WTC11 (cell line): ENCODE measurements at regions not wholly inside any gene's neighbourhood (a gene's known extent, or its start where the extent isn't known, plus 50 kb on each side); places are given as distances from the start of the nearest gene placed in this dataset.

Experiments
- ATAC-seq: fragments of 200-7000 bp; cut with Tn5 transposase; 2 replicates; pipeline ENCODE4 v1.10.0; 2021; ENCODE audit warnings: mild to moderate bottlenecking, moderate library complexity
- CTCF ChIA-PET: fragments of 300-600 bp; sonication (Branson Sonifier 250); formaldehyde crosslinking; loops from one replicate; lab custom pipeline; 2021; ENCODE audit warnings: antibody characterized with exemption; lab: Charles Lee
- POLR2A ChIA-PET: fragments of 350-600 bp; sonication (Branson Sonifier 250); formaldehyde crosslinking; loops from one replicate; lab custom pipeline; 2021; ENCODE audit warnings: antibody characterized with exemption; lab: Charles Lee
- DNase-seq: peaks from one replicate; pipeline ENCODE4 v3.0.0; 2021; ENCODE audit warnings: low spot score
- H3K27ac Mint-ChIP-seq: 2 replicates; pipeline ENCODE4 v1.8.0; 2021; ENCODE audit warnings: mixed read lengths
- H3K27me3 Mint-ChIP-seq: 2 replicates; pipeline ENCODE4 v1.8.0; 2021; ENCODE audit warnings: low read depth, mild to moderate bottlenecking, moderate library complexity, mixed read lengths
- H3K36me3 Mint-ChIP-seq: 2 replicates; pipeline ENCODE4 v1.8.0; 2021; ENCODE audit warnings: mixed read lengths
- H3K4me1 Mint-ChIP-seq: 2 replicates; pipeline ENCODE4 v1.8.0; 2022; ENCODE audit warnings: mixed read lengths
- H3K4me3 Mint-ChIP-seq: 2 replicates; pipeline ENCODE4 v1.8.0; 2021; ENCODE audit warnings: mild to moderate bottlenecking, moderate library complexity, mixed read lengths
- H3K9me3 Mint-ChIP-seq: 2 replicates; pipeline ENCODE4 v1.8.0; 2021; ENCODE audit warnings: mixed read lengths
- CREM ChIP-seq: sonication (generic); formaldehyde crosslinking; IDR thresholded peaks from 2 replicates; pipeline ENCODE4 v1.8.1; 2022; ENCODE audit warnings: mild to moderate bottlenecking, missing genetic modification reagents, moderate library complexity
- FOXP1 ChIP-seq: sonication (generic); formaldehyde crosslinking; IDR thresholded peaks from 2 replicates; pipeline ENCODE4 v1.8.0; 2022; ENCODE audit warnings: missing genetic modification reagents, mild to moderate bottlenecking, moderate library complexity, borderline replicate concordance
- MYBL2 ChIP-seq: sonication (generic); formaldehyde crosslinking; IDR thresholded peaks from 2 replicates; pipeline ENCODE4 v1.8.1; 2023; ENCODE audit warnings: mild to moderate bottlenecking, moderate library complexity, missing genetic modification reagents
- NR1H2 ChIP-seq: sonication (generic); formaldehyde crosslinking; IDR thresholded peaks from 2 replicates; pipeline ENCODE4 v1.9.0; 2021; ENCODE audit warnings: mild to moderate bottlenecking, moderate library complexity, missing genetic modification reagents
- SMAD3 ChIP-seq: sonication (generic); formaldehyde crosslinking; IDR thresholded peaks from 2 replicates; pipeline ENCODE4 v1.8.0; 2022; ENCODE audit warnings: missing genetic modification reagents, mild to moderate bottlenecking, borderline replicate concordance
- SMAD4 ChIP-seq: sonication (generic); formaldehyde crosslinking; IDR thresholded peaks from 2 replicates; pipeline ENCODE4 v1.8.0; 2022; ENCODE audit warnings: mild to moderate bottlenecking, missing genetic modification reagents
- SOX15 ChIP-seq: fragments of 250-450 bp; sonication (Bioruptor Pico); IDR thresholded peaks from 2 replicates; pipeline ENCODE4 v1.9.0; 2021; ENCODE audit warnings: mild to moderate bottlenecking
- SP1 ChIP-seq: sonication (generic); formaldehyde crosslinking; conservative IDR thresholded peaks from 2 replicates; pipeline ENCODE4 v1.8.1; 2022; ENCODE audit warnings: missing genetic modification reagents
- ZNF121 ChIP-seq: sonication (generic); formaldehyde crosslinking; IDR thresholded peaks from 2 replicates; pipeline ENCODE4 v1.8.0; 2023; ENCODE audit warnings: missing genetic modification reagents
- ZNF396 ChIP-seq: fragments of 250-450 bp; sonication (Bioruptor Pico); IDR thresholded peaks from 2 replicates; pipeline ENCODE4 v1.8.0; 2021; ENCODE audit warnings: mild to moderate bottlenecking, moderate library complexity, borderline replicate concordance
- TF ChIP-seq, protein P1 (sequence below): sonication (generic); formaldehyde crosslinking; IDR thresholded peaks from 2 replicates; pipeline ENCODE4 v1.8.0; 2022; ENCODE audit warnings: mild to moderate bottlenecking, missing genetic modification reagents
- TF ChIP-seq, protein P2 (sequence below): sonication (generic); formaldehyde crosslinking; IDR thresholded peaks from 2 replicates; pipeline ENCODE4 v1.8.0; 2023; ENCODE audit warnings: mild to moderate bottlenecking, missing genetic modification reagents
- TF ChIP-seq, protein P3 (sequence below): sonication (generic); formaldehyde crosslinking; IDR thresholded peaks from 2 replicates; pipeline ENCODE4 v1.8.0; 2022; ENCODE audit warnings: mild to moderate bottlenecking, missing genetic modification reagents
- TF ChIP-seq, protein P4 (sequence below): fragments of 250-450 bp; sonication (Bioruptor Pico); IDR thresholded peaks from 2 replicates; pipeline ENCODE4 v1.9.0; 2021; ENCODE audit warnings: mild to moderate bottlenecking
- TF ChIP-seq, protein P5 (sequence below): sonication (generic); formaldehyde crosslinking; IDR thresholded peaks from 2 replicates; pipeline ENCODE4 v1.8.1; 2023; ENCODE audit warnings: mild to moderate bottlenecking, missing genetic modification reagents, borderline replicate concordance
- TF ChIP-seq, protein P6 (sequence below): sonication (generic); formaldehyde crosslinking; IDR thresholded peaks from 2 replicates; pipeline ENCODE4 v1.8.1; 2023; ENCODE audit warnings: mild to moderate bottlenecking, missing genetic modification reagents
- TF ChIP-seq, protein P7 (sequence below): sonication (generic); formaldehyde crosslinking; IDR thresholded peaks from 2 replicates; pipeline ENCODE4 v1.8.1; 2023; ENCODE audit warnings: mild to moderate bottlenecking, moderate library complexity, missing genetic modification reagents

DNA sequence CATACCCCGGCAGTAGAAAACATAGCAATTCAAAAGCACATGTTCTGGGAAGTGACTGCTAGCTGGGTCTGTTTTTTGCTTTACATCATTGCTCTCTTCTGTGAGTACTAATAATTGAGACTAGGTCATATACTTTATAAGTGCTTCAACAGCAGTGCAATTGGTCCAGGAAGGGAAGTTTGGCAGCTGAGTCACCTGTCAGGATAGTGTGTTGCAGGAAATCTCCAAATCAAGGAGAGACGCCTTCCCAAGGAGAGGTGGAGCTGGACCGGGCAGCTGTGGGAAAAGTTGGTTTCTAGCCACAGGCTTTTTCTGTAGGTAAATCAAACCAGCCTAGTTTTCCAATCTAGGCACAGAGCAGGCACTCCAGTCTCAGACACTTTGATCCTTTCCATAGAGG, 330.1 kb downstream of the ENC1 start (continued):
- TF ChIP-seq, protein P1, sequence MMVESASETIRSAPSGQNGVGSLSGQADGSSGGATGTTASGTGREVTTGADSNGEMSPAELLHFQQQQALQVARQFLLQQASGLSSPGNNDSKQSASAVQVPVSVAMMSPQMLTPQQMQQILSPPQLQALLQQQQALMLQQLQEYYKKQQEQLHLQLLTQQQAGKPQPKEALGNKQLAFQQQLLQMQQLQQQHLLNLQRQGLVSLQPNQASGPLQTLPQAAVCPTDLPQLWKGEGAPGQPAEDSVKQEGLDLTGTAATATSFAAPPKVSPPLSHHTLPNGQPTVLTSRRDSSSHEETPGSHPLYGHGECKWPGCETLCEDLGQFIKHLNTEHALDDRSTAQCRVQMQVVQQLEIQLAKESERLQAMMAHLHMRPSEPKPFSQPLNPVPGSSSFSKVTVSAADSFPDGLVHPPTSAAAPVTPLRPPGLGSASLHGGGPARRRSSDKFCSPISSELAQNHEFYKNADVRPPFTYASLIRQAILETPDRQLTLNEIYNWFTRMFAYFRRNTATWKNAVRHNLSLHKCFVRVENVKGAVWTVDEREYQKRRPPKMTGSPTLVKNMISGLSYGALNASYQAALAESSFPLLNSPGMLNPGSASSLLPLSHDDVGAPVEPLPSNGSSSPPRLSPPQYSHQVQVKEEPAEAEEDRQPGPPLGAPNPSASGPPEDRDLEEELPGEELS (CRISPR knock-in tag): no peak
- TF ChIP-seq CREM (CRISPR knock-in tag): no peak
- TF ChIP-seq, protein P2, sequence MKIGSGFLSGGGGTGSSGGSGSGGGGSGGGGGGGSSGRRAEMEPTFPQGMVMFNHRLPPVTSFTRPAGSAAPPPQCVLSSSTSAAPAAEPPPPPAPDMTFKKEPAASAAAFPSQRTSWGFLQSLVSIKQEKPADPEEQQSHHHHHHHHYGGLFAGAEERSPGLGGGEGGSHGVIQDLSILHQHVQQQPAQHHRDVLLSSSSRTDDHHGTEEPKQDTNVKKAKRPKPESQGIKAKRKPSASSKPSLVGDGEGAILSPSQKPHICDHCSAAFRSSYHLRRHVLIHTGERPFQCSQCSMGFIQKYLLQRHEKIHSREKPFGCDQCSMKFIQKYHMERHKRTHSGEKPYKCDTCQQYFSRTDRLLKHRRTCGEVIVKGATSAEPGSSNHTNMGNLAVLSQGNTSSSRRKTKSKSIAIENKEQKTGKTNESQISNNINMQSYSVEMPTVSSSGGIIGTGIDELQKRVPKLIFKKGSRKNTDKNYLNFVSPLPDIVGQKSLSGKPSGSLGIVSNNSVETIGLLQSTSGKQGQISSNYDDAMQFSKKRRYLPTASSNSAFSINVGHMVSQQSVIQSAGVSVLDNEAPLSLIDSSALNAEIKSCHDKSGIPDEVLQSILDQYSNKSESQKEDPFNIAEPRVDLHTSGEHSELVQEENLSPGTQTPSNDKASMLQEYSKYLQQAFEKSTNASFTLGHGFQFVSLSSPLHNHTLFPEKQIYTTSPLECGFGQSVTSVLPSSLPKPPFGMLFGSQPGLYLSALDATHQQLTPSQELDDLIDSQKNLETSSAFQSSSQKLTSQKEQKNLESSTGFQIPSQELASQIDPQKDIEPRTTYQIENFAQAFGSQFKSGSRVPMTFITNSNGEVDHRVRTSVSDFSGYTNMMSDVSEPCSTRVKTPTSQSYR: no peak

DNA sequence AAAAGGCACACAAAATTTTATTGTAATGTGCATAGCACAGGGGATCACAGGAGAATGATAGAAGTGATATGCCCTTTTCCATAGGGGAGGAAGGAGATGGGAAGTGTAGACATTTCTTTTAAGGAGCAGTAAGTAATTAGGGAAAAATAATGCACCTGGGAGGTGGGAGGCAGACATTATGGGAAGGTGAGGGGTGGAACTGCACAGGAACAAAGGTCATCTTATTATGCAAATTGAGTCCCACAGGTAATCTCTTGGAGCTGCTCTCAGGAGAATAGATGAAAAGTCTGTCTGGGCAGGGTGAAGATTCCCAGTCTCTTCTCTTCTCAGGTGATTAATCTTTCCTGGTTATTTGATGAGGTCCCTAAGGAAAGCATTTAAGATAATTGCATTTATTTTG, 331.5 kb downstream of the ENC1 start:
- ChIA-PET CTCF (interaction anchor here (0.8 kb wide), 1 partner anchor 332 kb away, joined by 4 read pairs; the partner anchor contains the start of gene ENC1), POLR2A (no interaction called here)
- Mint-ChIP-seq H3K9me3 (no peaks in the 10 kb centered on the region; the same call in none of the 2 replicates), H3K4me1 (no peaks in the 10 kb centered on the region), H3K27me3 (no peaks in the 10 kb centered on the region), H3K4me3 (no peak overlapping the region), H3K27ac (no peak overlapping the region), H3K36me3 (no peaks in the 10 kb centered on the region)
- DNase-seq: no peak
- TF ChIP-seq, protein P3, sequence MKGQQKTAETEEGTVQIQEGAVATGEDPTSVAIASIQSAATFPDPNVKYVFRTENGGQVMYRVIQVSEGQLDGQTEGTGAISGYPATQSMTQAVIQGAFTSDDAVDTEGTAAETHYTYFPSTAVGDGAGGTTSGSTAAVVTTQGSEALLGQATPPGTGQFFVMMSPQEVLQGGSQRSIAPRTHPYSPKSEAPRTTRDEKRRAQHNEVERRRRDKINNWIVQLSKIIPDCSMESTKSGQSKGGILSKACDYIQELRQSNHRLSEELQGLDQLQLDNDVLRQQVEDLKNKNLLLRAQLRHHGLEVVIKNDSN: no peak
- TF ChIP-seq, protein P4, sequence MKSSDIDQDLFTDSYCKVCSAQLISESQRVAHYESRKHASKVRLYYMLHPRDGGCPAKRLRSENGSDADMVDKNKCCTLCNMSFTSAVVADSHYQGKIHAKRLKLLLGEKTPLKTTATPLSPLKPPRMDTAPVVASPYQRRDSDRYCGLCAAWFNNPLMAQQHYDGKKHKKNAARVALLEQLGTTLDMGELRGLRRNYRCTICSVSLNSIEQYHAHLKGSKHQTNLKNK (CRISPR knock-in tag): no peak
- TF ChIP-seq MYBL2 (no peak), ZNF121 (CRISPR knock-in tag) (no peak), FOXP1 (no peak)
- TF ChIP-seq, protein P5, sequence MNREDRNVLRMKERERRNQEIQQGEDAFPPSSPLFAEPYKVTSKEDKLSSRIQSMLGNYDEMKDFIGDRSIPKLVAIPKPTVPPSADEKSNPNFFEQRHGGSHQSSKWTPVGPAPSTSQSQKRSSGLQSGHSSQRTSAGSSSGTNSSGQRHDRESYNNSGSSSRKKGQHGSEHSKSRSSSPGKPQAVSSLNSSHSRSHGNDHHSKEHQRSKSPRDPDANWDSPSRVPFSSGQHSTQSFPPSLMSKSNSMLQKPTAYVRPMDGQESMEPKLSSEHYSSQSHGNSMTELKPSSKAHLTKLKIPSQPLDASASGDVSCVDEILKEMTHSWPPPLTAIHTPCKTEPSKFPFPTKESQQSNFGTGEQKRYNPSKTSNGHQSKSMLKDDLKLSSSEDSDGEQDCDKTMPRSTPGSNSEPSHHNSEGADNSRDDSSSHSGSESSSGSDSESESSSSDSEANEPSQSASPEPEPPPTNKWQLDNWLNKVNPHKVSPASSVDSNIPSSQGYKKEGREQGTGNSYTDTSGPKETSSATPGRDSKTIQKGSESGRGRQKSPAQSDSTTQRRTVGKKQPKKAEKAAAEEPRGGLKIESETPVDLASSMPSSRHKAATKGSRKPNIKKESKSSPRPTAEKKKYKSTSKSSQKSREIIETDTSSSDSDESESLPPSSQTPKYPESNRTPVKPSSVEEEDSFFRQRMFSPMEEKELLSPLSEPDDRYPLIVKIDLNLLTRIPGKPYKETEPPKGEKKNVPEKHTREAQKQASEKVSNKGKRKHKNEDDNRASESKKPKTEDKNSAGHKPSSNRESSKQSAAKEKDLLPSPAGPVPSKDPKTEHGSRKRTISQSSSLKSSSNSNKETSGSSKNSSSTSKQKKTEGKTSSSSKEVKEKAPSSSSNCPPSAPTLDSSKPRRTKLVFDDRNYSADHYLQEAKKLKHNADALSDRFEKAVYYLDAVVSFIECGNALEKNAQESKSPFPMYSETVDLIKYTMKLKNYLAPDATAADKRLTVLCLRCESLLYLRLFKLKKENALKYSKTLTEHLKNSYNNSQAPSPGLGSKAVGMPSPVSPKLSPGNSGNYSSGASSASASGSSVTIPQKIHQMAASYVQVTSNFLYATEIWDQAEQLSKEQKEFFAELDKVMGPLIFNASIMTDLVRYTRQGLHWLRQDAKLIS (CRISPR knock-in tag): no peak
- no peak for ATAC-seq

DNA sequence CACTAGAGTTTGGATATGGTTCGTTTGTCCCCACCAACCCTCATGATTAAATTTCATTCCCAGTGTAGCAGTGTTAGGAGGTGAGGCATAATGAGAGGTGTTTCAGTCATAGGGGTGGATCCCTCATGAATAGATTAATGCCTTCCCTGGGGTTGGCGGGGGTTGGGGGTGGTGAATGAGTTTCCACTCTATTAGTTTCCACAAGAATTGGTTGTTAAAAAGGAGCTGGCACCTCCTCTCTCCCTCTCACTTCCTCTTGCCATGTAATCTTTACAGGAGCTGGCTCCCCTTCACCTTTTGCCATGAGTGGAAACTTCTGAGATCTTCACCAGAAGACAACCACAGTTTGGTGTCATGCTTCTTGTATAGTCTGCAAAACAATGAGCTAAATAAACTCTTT, 333.7 kb downstream of the ENC1 start:
- Mint-ChIP-seq H3K9me3 (no peaks in the 10 kb centered on the region; the same call in none of the 2 replicates), H3K27me3 (no peaks in the 10 kb centered on the region), H3K4me3 (no peak overlapping the region), H3K27ac (no peak overlapping the region), H3K4me1 (no peaks in the 10 kb centered on the region), H3K36me3 (no peaks in the 10 kb centered on the region)
- ChIA-PET POLR2A (no interaction called here), CTCF (interaction anchor here (1.7 kb wide), 1 partner anchor 95 kb away, joined by 4 read pairs; no protein-coding TSS in a partner anchor)
- ATAC-seq (no peak), DNase-seq (no peak)
- TF ChIP-seq SP1 (CRISPR knock-in tag) (no peak), SMAD3 (CRISPR knock-in tag) (no peak), SOX15 (CRISPR knock-in tag) (no peak), ZNF396 (CRISPR knock-in tag) (no peak), SMAD4 (CRISPR knock-in tag) (no peak), NR1H2 (CRISPR knock-in tag) (no peak)
- TF ChIP-seq, protein P6, sequence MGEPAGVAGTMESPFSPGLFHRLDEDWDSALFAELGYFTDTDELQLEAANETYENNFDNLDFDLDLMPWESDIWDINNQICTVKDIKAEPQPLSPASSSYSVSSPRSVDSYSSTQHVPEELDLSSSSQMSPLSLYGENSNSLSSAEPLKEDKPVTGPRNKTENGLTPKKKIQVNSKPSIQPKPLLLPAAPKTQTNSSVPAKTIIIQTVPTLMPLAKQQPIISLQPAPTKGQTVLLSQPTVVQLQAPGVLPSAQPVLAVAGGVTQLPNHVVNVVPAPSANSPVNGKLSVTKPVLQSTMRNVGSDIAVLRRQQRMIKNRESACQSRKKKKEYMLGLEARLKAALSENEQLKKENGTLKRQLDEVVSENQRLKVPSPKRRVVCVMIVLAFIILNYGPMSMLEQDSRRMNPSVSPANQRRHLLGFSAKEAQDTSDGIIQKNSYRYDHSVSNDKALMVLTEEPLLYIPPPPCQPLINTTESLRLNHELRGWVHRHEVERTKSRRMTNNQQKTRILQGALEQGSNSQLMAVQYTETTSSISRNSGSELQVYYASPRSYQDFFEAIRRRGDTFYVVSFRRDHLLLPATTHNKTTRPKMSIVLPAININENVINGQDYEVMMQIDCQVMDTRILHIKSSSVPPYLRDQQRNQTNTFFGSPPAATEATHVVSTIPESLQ: no peak
- TF ChIP-seq, protein P7, sequence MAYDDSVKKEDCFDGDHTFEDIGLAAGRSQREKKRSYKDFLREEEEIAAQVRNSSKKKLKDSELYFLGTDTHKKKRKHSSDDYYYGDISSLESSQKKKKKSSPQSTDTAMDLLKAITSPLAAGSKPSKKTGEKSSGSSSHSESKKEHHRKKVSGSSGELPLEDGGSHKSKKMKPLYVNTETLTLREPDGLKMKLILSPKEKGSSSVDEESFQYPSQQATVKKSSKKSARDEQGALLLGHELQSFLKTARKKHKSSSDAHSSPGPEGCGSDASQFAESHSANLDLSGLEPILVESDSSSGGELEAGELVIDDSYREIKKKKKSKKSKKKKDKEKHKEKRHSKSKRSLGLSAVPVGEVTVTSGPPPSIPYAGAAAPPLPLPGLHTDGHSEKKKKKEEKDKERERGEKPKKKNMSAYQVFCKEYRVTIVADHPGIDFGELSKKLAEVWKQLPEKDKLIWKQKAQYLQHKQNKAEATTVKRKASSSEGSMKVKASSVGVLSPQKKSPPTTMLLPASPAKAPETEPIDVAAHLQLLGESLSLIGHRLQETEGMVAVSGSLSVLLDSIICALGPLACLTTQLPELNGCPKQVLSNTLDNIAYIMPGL (CRISPR knock-in tag): no peak
- TF ChIP-seq, protein P2: no peak
